HG03196 (cell line): ENCODE measurements at regions not wholly inside any gene's neighbourhood (a gene's known extent, or its start where the extent isn't known, plus 50 kb on each side); places are given as distances from the start of the nearest gene placed in this dataset.

Source experiments
- ATAC-seq: cut with Tn5 transposase; IDR thresholded peaks from one replicate; pipeline ENCODE4 v1.9.1; 2021; ENCODE audit not compliant: unreplicated experiment

DNA sequence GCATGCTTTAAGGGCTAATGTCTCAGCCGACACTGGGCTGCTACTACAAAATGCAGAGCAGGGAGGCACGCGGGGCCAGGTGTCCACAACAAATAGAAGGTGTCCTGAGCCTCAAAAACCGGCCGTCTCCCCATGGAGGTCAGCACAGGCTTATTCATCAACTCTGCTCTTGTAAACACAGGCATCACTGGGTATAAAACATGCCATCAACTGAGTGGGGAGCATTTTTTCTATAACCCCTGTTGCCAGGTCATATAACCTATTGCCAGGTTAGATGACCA is 271.6 kb downstream of the AUH start:
- ATAC-seq: no peak

DNA sequence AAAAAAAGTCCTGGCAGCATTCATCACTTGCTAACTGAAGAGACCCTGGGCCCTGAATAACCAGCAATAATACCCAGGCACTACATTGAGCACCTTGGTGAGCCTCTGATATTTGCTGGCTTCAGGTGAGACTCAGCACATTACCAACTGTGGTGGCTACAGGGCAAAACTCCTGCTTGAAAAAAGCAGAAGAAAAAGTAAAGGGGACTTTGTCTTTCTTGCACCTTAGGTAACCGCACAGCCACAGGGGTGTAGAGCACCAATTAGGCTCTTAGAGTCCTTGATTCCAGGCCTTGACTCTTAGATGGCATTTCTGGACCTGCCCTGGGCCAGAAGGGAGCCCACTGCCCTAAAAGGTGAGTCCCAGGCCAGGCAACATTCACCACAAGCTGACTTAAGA is 269.5 kb downstream of the AUH start:
- ATAC-seq: no peak

DNA sequence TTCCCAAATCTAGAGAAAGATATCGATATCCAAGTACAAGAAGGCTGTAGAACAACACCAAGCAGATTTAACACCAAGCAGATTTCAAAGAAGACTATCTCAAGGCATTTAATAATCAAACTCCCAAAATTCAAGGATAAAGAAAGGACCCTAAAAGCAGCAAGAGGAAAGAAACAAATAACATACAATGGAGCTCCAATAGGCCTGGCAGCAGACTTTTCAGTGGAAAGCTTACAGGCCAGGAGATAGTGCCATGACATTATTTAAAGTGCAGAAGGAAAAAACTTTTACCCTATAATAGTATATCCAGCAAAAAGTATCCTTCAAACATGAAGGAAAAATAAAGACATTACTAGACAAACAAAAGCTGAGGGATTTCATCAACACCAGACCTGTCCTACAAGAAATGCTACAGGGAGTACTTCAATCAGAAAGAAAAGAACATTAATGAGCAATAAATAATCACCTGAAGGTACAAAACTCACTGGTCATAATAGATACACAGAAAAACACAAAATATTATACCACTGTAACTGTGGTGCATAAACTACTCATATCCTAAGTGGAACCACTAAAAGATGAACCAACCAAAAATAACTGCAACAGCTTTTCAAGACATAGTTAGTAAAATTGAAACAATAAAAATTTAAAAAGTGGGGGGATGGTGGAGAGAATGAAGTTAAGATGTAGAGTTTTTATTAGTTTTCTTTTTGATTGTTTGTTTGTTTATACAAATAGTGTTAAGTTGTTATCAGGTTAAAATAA is 267.2 kb downstream of the AUH start:
- ATAC-seq: no peak

DNA sequence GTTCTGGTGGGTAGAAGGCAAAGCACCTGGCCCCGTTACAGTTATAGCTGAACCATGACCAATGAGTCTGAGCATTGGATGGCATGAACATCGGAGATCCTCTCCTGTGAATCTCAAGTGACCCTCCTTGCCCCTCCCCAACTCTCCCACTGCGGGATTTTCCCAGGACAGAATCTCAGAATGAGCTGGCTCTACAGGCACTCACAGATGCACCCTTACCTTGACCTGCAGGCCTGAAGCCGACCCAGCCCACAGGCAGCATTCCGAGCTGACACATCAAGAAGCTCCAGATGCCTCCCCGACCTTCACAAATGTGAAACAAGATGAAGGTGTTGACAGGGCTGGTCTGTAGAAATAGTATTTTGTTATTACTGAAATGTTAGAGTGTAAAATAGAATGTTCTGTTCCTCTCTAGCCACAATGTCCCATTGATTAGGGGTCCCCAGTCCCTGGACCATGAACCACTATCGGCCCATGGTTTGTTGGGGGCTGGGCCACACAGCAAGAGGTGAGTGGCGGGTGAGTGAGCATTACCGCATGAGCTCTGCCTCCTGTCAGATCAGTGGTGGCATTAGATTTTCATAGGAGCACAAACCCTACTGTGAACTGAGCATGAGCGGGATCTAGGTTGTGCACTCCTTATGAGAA is 263.4 kb downstream of the AUH start:
- no peak for ATAC-seq

DNA sequence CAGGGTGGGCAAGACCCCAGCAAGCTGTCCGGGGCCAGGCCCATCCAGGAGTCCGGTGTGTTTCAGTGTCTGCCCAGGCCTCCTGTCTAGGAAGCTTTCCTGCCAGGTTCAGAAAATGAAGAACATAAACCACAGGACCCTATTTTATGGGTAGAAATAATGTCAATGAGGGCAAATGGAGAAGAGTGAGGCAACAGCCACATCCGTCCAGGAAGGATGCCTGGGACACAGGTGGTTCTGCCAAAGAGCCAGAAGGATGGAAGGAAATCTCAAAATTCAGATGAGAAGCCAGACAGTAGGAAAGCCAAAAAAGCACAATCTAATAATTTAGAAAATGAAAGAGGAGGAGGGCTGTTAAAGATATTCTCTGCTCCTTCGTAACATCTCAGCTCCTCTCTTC is 262.3 kb downstream of the AUH start:
- ATAC-seq: no peak

DNA sequence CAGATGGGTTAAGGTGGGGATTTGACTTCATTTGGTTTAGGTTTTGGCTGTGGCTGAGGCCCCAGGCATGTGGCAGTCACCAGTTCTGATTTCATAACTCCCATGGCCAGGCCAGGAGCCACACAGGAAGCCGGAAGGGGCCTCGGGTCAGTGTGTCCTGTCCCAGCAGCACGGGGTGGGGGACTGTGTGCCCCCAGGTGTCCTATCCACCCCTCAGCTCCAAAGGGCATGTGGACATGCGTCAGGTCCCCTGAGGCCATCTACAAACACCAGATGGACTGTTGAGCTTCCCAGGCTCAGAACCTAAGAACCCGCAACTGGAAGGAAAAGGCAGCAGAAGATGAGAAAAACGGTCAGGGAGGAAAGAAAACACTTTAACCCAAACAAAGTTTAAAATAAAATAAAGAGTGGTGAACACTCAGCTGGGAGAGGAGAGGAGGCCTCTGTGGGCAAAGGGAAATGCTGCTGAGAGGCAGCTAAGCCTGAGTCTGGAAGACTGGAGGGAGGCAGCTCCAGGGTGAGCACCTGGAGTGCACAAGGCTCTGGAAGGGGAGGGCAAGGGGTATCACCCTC is 260.8 kb downstream of the AUH start:
- ATAC-seq: no peak

DNA sequence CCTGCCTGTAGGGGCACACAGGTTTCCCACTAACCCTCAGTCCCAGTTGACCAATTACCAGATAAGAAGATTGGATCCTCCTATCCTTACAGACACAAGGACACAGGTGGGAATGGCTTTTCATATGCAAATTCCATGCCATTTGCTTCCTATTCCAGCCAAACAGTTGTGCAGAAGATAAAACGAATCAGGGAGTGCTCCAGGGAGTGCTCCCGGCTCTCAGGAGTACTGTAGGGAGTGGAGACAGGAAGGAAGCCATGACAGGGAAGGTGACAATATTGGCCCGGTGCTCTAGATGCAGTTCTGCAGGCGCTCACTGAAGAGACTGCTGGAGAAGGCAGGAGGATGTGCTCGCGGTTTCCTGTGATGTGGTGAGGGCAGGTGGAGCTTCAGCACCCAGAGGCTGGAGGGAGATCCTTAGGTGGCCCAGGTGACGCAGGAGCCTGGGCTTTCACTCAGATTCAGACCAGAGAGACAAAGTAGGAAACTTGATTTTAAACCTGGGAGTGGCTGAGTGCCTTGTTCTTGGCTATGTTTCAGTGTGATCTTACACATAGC is 260.0 kb downstream of the AUH start:
- peak; percentile 52 for ATAC-seq

DNA sequence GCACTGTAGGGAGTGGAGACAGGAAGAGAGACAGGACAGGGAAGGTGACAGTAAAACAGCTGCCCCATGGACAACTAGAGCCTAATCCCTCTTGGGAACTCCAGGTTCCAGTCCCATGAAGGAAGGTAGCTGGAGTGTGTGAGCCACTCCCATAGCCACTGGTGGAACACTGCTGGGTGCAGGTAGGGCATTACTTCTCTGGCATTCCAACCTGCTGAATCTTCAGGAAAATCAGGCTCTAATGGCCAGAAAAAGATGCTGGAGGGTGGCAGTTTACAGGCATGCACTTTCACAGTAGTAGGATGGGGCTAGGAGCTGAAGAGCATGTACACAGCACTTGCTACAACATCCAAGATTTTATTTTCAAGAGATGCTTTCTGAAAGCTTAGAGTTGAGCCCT is 259.4 kb downstream of the AUH start:
- ATAC-seq: no peak

DNA sequence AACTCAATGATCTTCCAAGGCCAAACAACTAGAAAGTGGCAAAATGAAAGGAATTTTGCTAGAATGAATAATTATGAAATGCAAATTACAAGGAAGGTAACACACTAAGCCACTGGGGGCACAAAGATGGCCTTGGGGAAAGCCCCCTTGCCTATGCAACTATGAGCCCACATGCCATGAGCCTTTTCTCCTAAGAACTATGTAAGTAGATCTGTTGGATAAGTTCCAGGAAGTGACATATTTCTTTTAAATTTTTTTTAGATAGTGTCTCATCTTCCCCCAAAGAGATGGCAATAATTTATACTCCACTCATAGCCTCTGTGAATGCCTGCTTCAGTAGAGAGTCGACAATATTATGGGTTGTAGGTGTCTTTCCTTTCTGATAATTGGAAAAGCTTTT is 257.8 kb downstream of the AUH start:
- ATAC-seq: no peak

DNA sequence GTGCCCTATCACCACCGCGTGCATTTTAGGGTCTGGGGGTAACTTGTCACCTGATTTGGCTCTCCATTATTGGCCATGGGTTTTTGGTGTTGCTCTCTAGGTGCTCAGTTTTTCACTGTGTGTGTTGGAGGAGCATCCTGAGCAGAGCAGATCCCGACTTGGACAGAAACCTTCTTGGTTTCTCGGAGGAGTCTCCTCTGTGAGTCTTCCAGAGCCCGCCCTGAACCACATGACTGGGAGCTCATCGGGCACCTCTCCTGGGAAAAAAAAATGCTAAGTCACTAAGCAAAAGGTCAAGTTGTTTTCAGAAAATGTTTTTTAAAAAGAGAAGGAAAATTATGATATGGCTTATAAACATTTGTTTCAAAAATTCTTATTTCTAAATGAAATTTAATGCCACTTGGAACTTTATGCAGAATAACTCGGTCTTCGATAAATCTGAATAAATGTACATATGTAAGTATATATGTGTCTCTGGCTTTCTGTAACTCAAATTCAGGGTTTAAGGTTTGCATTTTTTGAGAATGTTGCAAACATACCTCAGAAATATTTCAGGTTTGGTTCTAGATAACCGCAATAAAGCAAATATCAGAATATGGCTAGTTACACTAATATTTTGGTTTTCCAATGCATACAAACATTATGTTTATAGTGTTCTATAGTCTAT is 255.2 kb downstream of the AUH start:
- no peak for ATAC-seq

DNA sequence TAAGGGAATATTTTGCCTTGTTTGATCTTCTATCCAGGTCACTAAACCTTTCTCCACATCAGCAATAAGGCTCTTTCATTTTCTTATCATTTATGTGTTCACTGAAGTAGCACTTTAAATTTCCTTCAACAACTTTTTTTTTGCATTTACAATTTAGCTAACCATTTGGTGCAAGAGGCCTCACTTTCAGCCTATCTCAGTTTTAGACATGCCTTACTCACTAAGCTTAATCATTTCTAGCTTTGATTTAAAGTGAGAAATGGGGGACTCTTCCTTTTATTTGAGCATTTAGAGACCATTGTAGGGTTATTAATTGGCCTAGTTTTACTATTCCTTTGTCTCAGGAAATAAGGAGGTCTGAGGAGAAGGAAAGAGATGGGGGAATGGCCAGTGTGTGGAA is 250.5 kb downstream of the AUH start:
- no peak for ATAC-seq

DNA sequence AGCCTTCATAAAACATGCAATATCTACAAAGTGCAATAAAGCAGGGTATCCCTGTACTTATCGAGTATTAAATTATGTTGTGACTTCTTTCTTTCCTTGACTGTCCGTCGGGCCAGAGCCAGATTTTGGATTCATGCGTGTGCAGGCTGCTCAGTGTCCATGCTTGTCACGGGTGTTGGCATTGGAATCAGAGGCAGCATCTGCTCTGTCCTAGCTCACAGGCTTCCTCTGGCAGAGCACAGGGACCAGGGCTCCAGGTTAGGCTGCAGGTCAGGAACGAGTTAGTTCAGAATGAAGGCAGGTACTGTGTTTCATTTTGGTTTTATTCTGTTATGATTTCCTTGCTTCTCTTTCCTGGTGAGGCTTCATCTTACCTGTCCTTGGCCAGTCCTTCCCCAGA is 249.8 kb downstream of the AUH start:
- no peak for ATAC-seq

DNA sequence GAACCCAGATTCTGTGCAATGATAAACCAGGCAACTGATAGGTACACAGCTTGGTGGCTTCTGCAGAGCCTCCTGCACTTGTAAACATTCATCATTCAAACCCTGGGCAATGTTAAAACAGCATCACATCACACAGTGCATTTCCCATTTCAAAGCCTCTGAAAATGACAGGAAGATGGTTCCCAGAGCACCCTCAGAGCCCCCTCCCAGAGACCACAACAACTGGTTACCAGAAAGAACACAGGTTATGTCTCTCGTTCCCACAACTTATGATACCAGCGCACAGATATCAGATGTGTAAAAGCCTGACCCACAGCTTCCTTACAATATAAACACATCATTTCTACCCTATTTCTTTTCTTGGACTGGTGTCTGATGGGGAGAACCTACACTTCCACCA is 248.7 kb downstream of the AUH start:
- ATAC-seq: no peak

DNA sequence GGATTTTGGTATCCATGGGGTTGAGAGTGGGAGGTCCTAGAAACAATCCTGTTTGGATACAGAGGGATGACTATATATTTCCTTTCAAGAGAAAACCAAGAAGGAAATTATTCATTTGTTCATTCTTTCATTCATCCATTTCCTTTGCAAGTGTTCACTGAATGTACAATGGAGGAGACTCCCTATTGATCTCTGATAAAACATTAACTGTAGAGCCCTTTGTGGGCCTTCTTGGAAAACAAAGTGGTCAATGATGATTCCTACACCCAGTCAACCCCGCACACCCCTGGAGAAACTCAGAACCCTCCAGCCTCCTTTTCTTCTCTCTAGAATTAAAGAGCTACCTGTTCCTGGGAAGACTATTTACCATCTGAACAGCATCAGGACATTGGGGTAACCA is 247.3 kb downstream of the AUH start:
- ATAC-seq: no peak

DNA sequence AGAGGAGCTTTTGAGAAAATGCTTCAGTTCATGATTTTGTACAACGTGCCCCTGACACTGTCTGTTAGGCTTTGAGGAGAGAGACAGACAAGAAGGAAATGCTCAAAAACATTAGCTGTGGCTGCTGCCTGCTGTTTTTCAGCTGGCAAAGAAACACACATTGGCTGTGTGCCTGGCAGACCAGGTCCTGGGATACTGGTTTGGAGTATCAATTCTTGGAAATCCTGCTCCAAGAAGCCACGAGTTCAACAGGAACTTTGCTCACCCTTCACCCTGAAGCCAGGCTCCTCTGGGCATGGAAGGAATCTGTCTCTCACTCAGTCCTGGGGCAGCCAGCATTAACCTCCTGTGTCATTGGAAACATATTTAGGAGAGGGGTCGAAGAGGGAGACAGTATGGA is 245.5 kb downstream of the AUH start:
- ATAC-seq: no peak

DNA sequence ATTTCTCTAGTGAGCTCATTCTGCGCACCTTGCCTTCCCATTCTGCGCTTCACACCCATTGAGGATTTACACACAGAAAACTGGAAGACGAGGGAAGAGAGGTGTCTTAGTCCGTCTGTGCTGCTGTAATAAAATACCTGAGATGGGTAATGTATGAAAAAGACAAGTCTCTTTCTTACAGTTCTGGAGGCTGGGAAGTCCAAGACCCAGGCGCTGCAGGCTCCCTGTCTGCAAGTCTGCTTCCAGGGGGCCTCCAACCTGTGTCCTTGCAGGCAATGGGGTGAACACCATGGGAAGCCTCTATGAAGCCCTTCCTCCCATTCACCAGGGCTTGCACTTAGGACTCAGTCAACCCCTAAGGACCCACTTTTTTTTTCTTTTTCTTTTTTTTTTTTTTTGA is 245.0 kb downstream of the AUH start:
- ATAC-seq: no peak

DNA sequence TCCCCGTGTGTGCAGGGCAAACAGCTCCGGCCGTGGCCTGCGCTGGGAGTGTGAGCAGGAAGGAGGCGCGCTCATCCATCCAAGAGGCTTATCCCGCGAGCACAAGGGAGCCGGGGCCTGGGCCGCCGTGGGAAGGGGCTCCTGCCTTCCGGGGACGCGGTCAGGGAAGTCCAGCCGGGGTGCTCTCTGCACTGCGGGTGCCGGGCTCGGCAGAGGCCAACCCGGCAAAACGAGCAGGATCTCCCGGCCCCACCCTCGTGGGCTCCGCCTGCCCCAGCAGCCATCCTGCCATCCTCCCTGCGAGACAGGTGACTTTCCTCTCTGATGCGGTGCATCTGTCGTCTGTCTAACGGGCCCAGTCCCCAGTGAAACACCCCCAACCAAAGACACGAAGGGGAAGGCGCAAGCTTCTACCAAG is 244.2 kb downstream of the AUH start:
- no peak for ATAC-seq

DNA sequence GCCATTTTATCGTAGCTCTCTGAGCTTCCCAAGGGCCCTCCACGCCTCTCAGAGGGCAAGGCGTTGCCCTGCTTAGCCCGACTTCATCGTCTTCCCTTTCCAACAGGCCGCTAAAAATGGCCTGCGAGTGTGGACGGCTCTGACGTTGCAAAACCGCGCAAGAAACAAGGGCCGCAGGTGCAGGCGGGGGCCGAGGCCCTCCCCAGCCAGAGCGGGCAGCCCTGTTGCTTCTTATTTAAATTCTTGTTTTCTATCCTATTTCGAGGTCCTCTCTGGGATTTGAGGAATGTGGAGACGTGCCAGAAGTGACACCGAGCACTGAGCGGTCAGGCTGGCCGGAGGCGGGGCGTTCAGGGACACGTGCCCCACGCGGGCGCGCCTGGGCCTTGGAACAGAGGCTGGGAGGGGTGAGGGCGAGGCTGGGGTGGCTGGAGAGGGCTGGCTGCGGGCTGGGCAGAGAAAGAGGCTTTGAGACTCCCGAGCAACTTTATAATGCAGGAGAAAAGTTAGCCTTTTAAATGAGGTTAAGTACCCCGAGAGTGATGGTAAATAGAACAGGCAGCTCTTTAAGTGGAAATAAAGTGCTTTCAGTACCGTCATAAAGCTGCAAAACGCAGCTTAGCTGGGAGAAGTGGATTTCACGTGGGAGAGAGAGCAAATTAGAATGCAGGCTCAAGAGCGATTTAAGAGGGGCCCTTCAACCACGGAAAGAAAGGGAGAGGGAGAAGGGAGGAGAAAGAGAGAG is 243.6 kb downstream of the AUH start:
- ATAC-seq: no peak

DNA sequence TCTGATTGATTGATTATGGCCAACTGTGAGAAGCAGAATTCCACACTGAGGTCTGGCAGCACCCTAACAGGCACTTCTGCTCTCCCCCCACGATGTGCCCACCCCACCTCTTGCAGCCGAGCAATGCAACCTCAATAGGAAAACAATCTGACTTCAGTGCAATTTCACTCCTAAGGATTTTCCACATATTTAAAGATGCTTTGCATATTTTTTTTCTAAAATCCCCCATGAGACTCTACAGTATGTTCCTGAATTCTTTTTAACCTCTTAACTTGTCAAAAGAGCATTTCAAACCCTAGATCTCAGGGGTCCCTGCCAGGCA is 243.1 kb downstream of the AUH start:
- ATAC-seq: no peak

DNA sequence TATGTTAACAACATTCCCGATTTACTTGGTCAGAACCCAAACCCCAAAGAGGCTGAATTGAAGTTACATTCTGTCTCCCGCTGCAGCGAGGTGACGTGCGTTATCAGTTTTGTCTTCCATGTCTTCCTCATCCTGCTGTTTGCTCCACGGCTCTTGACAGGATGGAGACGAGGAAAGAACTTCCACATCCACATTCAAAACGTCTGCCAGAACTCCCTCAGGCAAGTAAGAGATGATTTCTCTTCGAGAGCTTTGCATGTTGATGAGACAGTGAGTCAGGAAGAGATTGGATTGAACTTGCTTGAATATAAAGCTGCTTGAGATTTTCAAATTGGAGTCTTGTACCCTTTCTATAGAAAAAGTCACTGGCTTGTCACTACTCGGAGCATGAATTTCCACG is 242.6 kb downstream of the AUH start:
- no peak for ATAC-seq

DNA sequence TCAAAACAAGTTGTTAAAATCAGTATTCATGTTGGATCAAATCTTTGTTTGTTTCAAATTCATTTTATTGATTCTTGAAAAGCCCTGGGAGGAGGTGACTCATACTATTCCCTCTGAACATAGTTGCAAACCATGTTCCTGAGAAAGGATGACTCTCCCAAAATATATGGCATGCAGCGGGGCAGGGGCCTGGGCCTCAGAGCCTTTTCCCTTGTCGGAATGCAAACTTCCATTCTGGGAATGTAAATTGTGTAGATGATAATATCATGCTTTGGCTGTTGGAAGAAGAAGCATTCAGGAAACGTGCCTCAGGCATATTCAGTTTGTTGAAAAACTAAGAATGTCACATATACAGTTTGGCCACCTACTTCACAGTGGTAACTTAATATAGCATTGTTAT is 242.0 kb downstream of the AUH start:
- no peak for ATAC-seq
